Naive thymus-derived CD4-positive, alpha-beta T cell (primary cell): ENCODE measurements at regions not wholly inside any gene's neighbourhood (a gene's known extent, or its start where the extent isn't known, plus 50 kb on each side); places are given as distances from the start of the nearest gene placed in this dataset.
"Not testable (repeated sequence)": the region's sequence is repeated elsewhere in the genome, so short reads cannot be mapped to it uniquely, and the experiment has no call there.

Experiments used
- ATAC-seq: fragments of 150-1000 bp; cut with Tn5 transposase; 2 replicates; pipeline ENCODE4 v1.10.0; 2021; ENCODE audit warnings: mild to moderate bottlenecking, moderate library complexity
- CTCF ChIA-PET: fragments of 350-600 bp; sonication (Branson Sonifier 250); formaldehyde crosslinking; loops from one replicate; lab custom pipeline; 2021; ENCODE audit warnings: antibody characterized with exemption; lab: Charles Lee
- POLR2A ChIA-PET: fragments of 350-600 bp; sonication (Branson Sonifier 250); formaldehyde crosslinking; loops from one replicate; lab custom pipeline; 2021; ENCODE audit warnings: antibody characterized with exemption, inconsistent platforms; lab: Charles Lee
- DNase-seq, 9 donors: peaks; one replicate each; pipeline versions ENCODE4 v3.0.0 to v3.0.0-alpha.2; 2020 to 2022; ENCODE audit warnings: mixed read lengths in 1 of 9
- H3K27ac ChIP-seq: one replicate; pipeline ENCODE4 v1.7.0; 2013; ENCODE audit warnings: mild to moderate bottlenecking, low read depth, low read length, moderate library complexity
- H3K27me3 ChIP-seq, 2 donors: one replicate each; pipeline ENCODE4 v1.7.0; 2013; ENCODE audit warnings: low read length in 2 of 2, mild to moderate bottlenecking in 2 of 2, moderate library complexity in 2 of 2; ENCODE audit not compliant: control insufficient read depth in 2 of 2, insufficient read depth in 2 of 2
- H3K36me3 ChIP-seq, 3 experiments: 1 replicate in 2 of 3; 2 replicates in 1 of 3; pipeline ENCODE4 v1.7.0; 2013; ENCODE audit warnings: low read length in 3 of 3, mild to moderate bottlenecking in 3 of 3, moderate library complexity in 1 of 3; ENCODE audit not compliant: insufficient read depth in 3 of 3, control insufficient read depth in 2 of 3
- H3K4me1 ChIP-seq, 2 donors: one replicate each; pipeline ENCODE4 v1.7.0; 2013; ENCODE audit warnings: low read length in 2 of 2, mild to moderate bottlenecking in 2 of 2, moderate library complexity in 1 of 2; ENCODE audit not compliant: control insufficient read depth in 2 of 2, insufficient read depth in 2 of 2
- H3K4me3 ChIP-seq: 2 replicates; pipeline ENCODE4 v1.7.0; 2013; ENCODE audit warnings: mild to moderate bottlenecking, low read length
- H3K9me3 ChIP-seq, 3 experiments: 1 replicate in 2 of 3; 2 replicates in 1 of 3; pipeline ENCODE4 v1.7.0; 2013; ENCODE audit warnings: low read length in 3 of 3; ENCODE audit not compliant: control insufficient read depth in 2 of 3
- H3K27ac Mint-ChIP-seq, 9 donors: one replicate each; pipeline ENCODE4 v1.8.0; 2020 to 2022; ENCODE audit warnings: mixed read lengths in 9 of 9, mild to moderate bottlenecking in 8 of 9, moderate library complexity in 5 of 9, inconsistent platforms in 2 of 9
- H3K27me3 Mint-ChIP-seq, 5 donors: one replicate each; pipeline ENCODE4 v1.8.0; 2021 to 2022; ENCODE audit warnings: mixed read lengths in 5 of 5, mild to moderate bottlenecking in 1 of 5
- H3K36me3 Mint-ChIP-seq, 5 donors: one replicate each; pipeline ENCODE4 v1.8.0; 2020 to 2022; ENCODE audit warnings: mixed read lengths in 5 of 5, mild to moderate bottlenecking in 3 of 5, inconsistent platforms in 1 of 5
- H3K4me1 Mint-ChIP-seq, 7 donors: one replicate each; pipeline ENCODE4 v1.8.0; 2020 to 2022; ENCODE audit warnings: mixed read lengths in 7 of 7, mild to moderate bottlenecking in 3 of 7, inconsistent platforms in 1 of 7
- H3K4me3 Mint-ChIP-seq, 10 donors: one replicate each; pipeline ENCODE4 v1.8.0; 2020 to 2022; ENCODE audit warnings: mild to moderate bottlenecking in 10 of 10, mixed read lengths in 10 of 10, moderate library complexity in 6 of 10, inconsistent platforms in 2 of 10
- H3K9me3 Mint-ChIP-seq, 11 donors: one replicate each; pipeline ENCODE4 v1.8.0; 2020 to 2022; ENCODE audit warnings: mixed read lengths in 11 of 11, mild to moderate bottlenecking in 4 of 11, inconsistent platforms in 1 of 11, moderate library complexity in 1 of 11
- intact Hi-C, 2 donors: fragments of 100-400 bp; cut with micrococcal nuclease; formaldehyde crosslinking; loops; one replicate each; pipeline ENCODE4 v1.15.1; 2023

DNA sequence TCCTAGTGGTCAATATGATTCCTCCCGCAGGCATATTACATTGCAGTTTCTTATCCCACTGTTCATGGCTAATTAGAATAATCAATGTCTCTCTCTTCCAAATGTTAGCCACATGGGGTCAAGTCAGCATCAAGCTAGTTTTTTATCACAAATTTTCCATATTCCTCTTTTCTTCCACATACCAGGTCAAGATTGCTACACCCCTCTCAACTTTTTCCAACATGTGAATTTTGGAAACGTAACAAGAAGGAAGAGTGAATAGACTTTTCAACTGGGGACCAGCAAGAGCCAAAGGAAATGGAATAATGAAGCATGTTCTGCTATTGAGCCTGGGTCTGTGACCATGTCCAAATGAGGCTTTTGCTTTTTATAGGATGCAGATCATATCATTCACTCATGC is 65.1 kb downstream of the SOD2 start:
- H3K27ac Mint-ChIP-seq: no peak overlapping the region
- Histone ChIP-seq H3K27me3 (no peaks in the 10 kb centered on the region), H3K4me1 (no peaks in the 10 kb centered on the region), H3K4me3 (no peak overlapping the region), H3K27ac (no peak overlapping the region), H3K36me3 (no peaks in the 10 kb centered on the region), H3K9me3 (no peaks in the 10 kb centered on the region)
- ATAC-seq (no peak), DNase-seq (no peak)
- peaks cover 0 to 35% (median 15%) of the 10 kb centered on the region in 5 donors for H3K36me3 Mint-ChIP-seq
- H3K4me3 Mint-ChIP-seq: no peak overlapping the region
- H3K27me3 Mint-ChIP-seq: no peaks in the 10 kb centered on the region
- no peaks in the 10 kb centered on the region for H3K4me1 Mint-ChIP-seq
- intact Hi-C loops: no loop called here
- POLR2A ChIA-PET: no interaction called here
- CTCF ChIA-PET: no interaction called here
- H3K9me3 Mint-ChIP-seq: no peaks in the 10 kb centered on the region

DNA sequence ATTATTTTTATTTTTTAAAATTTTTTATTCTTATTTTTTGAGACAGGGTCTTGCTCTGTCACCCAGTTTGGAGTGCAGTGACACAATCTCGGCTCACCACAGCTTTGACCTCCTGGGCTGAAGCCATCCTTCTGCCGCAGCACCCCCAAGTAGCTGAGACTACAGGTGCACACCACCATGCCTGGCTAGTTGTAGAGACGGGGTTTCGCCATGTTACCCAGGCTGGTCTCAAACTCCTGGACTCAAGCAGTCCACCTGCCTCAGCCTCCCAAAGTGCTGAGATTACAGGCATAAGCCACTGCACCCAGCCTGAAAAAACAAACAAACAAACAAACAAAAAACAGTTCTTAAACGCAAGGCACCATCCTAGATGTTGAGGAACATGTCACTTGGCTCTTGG is 66.5 kb downstream of the SOD2 start:
- intact Hi-C loops, POLR2A ChIA-PET, H3K4me3 ChIP-seq, H3K9me3 Mint-ChIP-seq, DNase-seq, H3K36me3 ChIP-seq, H3K4me1 ChIP-seq, H3K4me3 Mint-ChIP-seq, H3K27ac ChIP-seq, H3K4me1 Mint-ChIP-seq, H3K27me3 Mint-ChIP-seq, ATAC-seq, CTCF ChIA-PET, H3K9me3 ChIP-seq, H3K27ac Mint-ChIP-seq, H3K27me3 ChIP-seq: not testable (repeated sequence)
- H3K36me3 Mint-ChIP-seq: peaks cover 0 to 27% (median 8%) of the 10 kb centered on the region in 5 donors

DNA sequence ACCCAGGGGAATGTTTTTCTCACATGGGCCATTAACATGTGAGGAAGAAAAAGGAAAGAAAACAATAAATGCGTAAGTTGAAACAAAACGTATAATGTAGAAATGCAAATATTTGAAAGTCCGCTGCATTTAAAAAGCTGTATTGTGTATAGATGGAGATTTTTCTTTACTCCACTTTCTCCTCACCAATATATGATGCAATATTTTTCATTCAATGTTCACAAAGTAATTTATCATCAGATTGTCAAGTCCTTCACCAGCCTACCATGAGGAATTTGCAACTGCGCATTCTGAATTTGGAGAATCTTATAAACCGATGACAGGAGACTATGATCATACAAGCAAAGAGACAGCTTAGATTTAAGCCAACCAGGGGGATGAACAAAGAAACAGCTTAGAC is 69.9 kb downstream of the SOD2 start:
- Mint-ChIP-seq H3K9me3 (peaks cover 0 to 16% (median 1%) of the 10 kb centered on the region in 11 donors), H3K4me3 (no peak overlapping the region), H3K27me3 (peaks cover 0 to 5% (median 0%) of the 10 kb centered on the region in 5 donors), H3K4me1 (no peaks in the 10 kb centered on the region), H3K36me3 (peaks cover 0 to 25% (median 5%) of the 10 kb centered on the region in 5 donors), H3K27ac (no peak overlapping the region)
- H3K9me3 ChIP-seq: peaks cover 0 to under 1% (median 0%) of the 10 kb centered on the region in 3 experiments
- ATAC-seq (no peak), DNase-seq (no peak)
- CTCF ChIA-PET: no interaction called here
- no peaks in the 10 kb centered on the region for H3K27me3 ChIP-seq
- H3K36me3 ChIP-seq: no peaks in the 10 kb centered on the region
- no peaks in the 10 kb centered on the region for H3K4me1 ChIP-seq
- H3K4me3 ChIP-seq: no peak overlapping the region
- intact Hi-C loops: no loop called here
- POLR2A ChIA-PET: no interaction called here
- no peak overlapping the region for H3K27ac ChIP-seq

DNA sequence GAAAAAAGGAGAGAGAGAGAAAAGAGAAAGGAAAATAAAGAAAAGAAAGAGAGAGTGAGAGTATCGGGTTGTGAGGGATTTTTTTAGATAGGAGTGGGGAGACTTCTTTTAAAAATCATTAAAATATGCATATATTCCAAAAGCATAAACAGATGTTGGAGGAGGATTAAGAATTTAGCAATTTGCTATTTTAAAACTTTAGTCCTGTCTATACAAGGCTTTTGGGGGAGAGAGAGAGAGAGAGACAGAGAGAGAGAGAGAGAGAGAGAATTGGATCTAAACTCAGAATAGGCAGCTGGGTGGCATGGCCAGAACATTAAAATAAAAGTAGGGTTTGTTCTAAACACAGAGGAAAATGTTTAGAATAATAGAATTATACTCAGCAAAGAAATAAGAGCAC is 72.1 kb downstream of the SOD2 start:
- intact Hi-C loops: no loop called here
- H3K27me3 Mint-ChIP-seq: peaks cover 0 to 10% (median 0%) of the 10 kb centered on the region in 5 donors
- H3K36me3 Mint-ChIP-seq: peaks cover 0 to 37% (median 19%) of the 10 kb centered on the region in 5 donors
- no peak overlapping the region for H3K4me3 Mint-ChIP-seq
- H3K4me3 ChIP-seq: no peak overlapping the region
- ChIA-PET CTCF (no interaction called here), POLR2A (no interaction called here)
- peaks cover 3 to 38% (median 20%) of the 10 kb centered on the region in 11 donors for H3K9me3 Mint-ChIP-seq
- H3K27ac ChIP-seq: no peak overlapping the region
- H3K4me1 ChIP-seq: no peaks in the 10 kb centered on the region
- H3K36me3 ChIP-seq: no peaks in the 10 kb centered on the region
- no peaks in the 10 kb centered on the region for H3K4me1 Mint-ChIP-seq
- DNase-seq: no peak
- no peaks in the 10 kb centered on the region for H3K27me3 ChIP-seq
- H3K27ac Mint-ChIP-seq: no peak overlapping the region
- no peak for ATAC-seq
- peaks cover 0 to 16% (median 12%) of the 10 kb centered on the region in 3 experiments for H3K9me3 ChIP-seq

DNA sequence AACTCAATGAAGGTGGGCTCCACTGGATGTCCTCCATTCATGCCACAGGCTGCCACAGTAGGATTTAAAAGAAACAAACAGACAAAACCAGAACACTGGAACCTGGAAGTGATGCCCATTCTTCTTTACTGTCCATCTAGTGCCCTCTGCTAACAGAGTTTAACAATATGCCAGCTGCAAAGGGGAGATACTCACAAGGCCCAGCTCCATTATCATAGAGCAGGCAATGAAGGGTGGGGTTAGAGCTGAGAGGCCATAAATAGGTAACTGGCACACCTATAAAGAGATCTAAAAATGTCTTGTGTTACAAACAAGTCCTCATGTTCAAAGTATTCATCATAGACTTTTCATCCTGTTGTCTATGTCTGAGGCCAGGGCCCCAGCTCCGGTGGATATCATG is 75.6 kb downstream of the SOD2 start:
- Mint-ChIP-seq H3K4me1 (no peaks in the 10 kb centered on the region), H3K9me3 (peaks cover 3 to 67% (median 36%) of the 10 kb centered on the region in 11 donors), H3K36me3 (peaks cover 0 to 43% (median 29%) of the 10 kb centered on the region in 5 donors), H3K27ac (no peak overlapping the region), H3K27me3 (peaks cover 0 to 10% (median 0%) of the 10 kb centered on the region in 5 donors), H3K4me3 (no peak overlapping the region)
- no peak for ATAC-seq
- Histone ChIP-seq H3K36me3 (no peaks in the 10 kb centered on the region), H3K27ac (no peak overlapping the region), H3K27me3 (no peaks in the 10 kb centered on the region), H3K4me1 (no peaks in the 10 kb centered on the region), H3K4me3 (no peak overlapping the region), H3K9me3 (peaks cover 0 to 32% (median 12%) of the 10 kb centered on the region in 3 experiments)
- CTCF ChIA-PET: no interaction called here
- DNase-seq: no peak
- intact Hi-C loops: no loop called here
- POLR2A ChIA-PET: no interaction called here

DNA sequence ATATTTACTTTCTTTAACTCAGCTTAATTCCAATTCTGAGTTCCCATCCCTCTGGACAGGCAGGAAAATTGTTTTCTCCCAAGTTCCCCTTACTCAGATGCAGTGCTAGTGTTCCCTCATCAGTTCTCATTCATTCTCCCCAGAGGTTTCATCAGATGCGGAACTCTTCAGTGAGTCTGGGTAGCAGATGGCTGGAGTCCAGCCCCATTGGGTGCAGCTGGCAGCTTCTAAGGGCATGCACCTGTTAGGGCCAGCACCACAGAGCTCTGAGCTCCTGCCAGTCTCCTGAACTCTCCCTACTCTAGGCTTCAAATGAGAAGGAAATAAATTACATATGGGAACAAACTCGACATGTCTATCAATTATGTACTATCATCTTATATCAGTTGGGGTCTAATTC is 76.6 kb downstream of the SOD2 start:
- no peak overlapping the region for H3K4me3 ChIP-seq
- Mint-ChIP-seq H3K36me3 (peaks cover 0 to 43% (median 29%) of the 10 kb centered on the region in 5 donors), H3K4me3 (no peak overlapping the region), H3K27me3 (peaks cover 0 to 11% (median 0%) of the 10 kb centered on the region in 5 donors), H3K27ac (no peak overlapping the region), H3K4me1 (no peaks in the 10 kb centered on the region), H3K9me3 (peaks cover 3 to 67% (median 36%) of the 10 kb centered on the region in 11 donors)
- ATAC-seq: no peak
- intact Hi-C loops: no loop called here
- no peak for DNase-seq
- H3K9me3 ChIP-seq: peaks cover 0 to 32% (median 12%) of the 10 kb centered on the region in 3 experiments
- ChIA-PET CTCF (no interaction called here), POLR2A (no interaction called here)
- no peak overlapping the region for H3K27ac ChIP-seq
- H3K36me3 ChIP-seq: no peaks in the 10 kb centered on the region
- no peaks in the 10 kb centered on the region for H3K27me3 ChIP-seq
- no peaks in the 10 kb centered on the region for H3K4me1 ChIP-seq

DNA sequence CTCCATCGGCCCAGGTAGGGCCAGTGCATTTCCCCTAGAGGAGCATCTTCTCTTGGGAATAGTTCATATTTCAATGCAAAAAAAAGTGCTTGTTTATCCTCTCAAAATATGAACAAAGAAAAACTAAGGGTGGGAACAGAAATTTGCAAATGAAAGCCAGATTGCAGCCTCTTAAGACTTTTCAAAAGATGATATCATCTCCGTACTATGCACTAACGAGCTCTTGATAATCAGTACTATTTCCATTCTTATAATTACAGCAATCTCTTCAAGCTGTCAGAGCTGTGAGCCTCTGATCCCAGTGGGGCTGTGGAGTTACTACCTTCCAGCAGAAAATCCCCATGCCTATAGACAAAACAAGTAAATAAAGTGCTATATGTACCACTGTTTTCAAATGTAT is 77.1 kb downstream of the SOD2 start:
- Histone ChIP-seq H3K9me3 (peaks cover 0 to 32% (median 12%) of the 10 kb centered on the region in 3 experiments), H3K36me3 (no peaks in the 10 kb centered on the region), H3K4me3 (no peak overlapping the region), H3K27ac (no peak overlapping the region), H3K4me1 (no peaks in the 10 kb centered on the region), H3K27me3 (no peaks in the 10 kb centered on the region)
- no peaks in the 10 kb centered on the region for H3K4me1 Mint-ChIP-seq
- CTCF ChIA-PET: no interaction called here
- ATAC-seq: no peak
- H3K27me3 Mint-ChIP-seq: peaks cover 0 to 12% (median 0%) of the 10 kb centered on the region in 5 donors
- H3K36me3 Mint-ChIP-seq: peaks cover 0 to 43% (median 29%) of the 10 kb centered on the region in 5 donors
- H3K9me3 Mint-ChIP-seq: peaks cover 3 to 67% (median 36%) of the 10 kb centered on the region in 11 donors
- no peak overlapping the region for H3K27ac Mint-ChIP-seq
- POLR2A ChIA-PET: no interaction called here
- H3K4me3 Mint-ChIP-seq: no peak overlapping the region
- intact Hi-C loops: no loop called here
- no peak for DNase-seq
